HG03354 (cell line): ENCODE measurements at regions not wholly inside any gene's neighbourhood (a gene's known extent, or its start where the extent isn't known, plus 50 kb on each side); places are given as distances from the start of the nearest gene placed in this dataset.
"Not testable (repeated sequence)": the region's sequence is repeated elsewhere in the genome, so short reads cannot be mapped to it uniquely, and the experiment has no call there.

ENCODE experiments used
- ATAC-seq: cut with Tn5 transposase; IDR thresholded peaks from one replicate; pipeline ENCODE4 v1.9.1; 2021; ENCODE audit warnings: mild to moderate bottlenecking; ENCODE audit not compliant: unreplicated experiment, poor library complexity, severe bottlenecking

DNA sequence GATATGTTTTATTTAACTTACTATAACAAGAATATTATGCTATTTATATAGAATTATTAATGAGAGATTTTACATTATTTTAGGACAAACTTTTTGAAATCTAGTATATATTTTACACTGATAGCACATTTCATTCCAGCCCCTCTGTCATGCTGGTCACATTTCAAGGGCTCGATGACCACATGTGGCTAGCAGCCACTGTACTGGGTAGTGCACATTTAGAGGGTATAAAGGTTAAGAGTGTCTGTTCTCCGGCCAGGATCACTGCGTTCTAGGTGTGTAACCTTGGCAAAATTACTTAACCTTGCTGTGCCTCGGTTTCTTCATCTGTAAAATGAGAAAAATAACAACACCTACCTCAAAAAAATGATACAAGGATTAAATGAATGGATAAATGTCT lies 87.2 kb upstream of the TNP1 start:
- ATAC-seq: no peak

DNA sequence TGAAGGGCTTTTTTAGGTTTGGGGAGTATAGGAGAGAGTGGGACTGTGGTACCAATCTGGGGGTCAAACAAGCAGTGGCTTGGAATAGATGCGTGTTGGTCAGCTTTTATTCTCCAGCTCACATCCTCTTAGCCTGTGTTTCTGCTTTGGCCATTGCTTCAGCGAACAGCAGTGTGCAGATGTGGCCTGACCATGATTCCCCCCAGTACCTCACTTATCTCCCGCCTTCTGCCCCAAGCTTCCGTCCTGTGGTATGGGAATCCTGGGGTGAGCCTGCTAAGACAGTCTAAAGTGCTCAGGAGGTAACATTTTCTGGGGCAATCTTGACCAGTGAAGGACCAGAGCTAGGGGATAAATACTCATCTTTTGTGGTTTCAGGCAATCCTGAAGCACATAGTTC lies 84.9 kb upstream of the TNP1 start:
- no peak for ATAC-seq

DNA sequence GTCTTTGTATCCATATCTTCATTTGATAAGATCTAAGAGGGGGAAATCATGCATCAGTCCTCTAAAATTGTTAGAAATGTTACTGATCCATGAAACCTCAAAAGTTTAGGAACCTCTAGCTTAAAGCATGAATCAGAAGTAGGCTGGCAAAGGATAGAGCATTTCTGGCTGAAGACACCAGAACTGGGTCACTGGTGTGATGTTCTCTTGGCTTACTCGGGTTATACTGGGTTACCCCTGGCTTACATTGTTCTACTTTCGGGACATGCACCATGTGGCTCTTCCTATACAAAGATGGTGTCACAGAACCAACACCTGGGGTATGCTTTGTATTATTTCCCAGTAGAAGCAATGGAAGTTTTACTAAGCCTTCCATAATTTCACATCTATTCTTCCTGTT lies 83.2 kb upstream of the TNP1 start:
- ATAC-seq: no peak

GRCh38 chr2:216942465-216942864 lies 82.6 kb upstream of the TNP1 start:
- no peak for ATAC-seq

GRCh38 chr2:216942016-216942415 lies 82.2 kb upstream of the TNP1 start:
- ATAC-seq: no peak

GRCh38 chr2:216936954-216937357 lies 77.1 kb upstream of the TNP1 start:
- ATAC-seq: no peak

- no peak for ATAC-seq
Measured at GRCh38 chr2:216934623-216935022, 74.8 kb upstream of the TNP1 start.

- no peak for ATAC-seq
Measured at GRCh38 chr2:216934151-216934550, 74.3 kb upstream of the TNP1 start.

DNA sequence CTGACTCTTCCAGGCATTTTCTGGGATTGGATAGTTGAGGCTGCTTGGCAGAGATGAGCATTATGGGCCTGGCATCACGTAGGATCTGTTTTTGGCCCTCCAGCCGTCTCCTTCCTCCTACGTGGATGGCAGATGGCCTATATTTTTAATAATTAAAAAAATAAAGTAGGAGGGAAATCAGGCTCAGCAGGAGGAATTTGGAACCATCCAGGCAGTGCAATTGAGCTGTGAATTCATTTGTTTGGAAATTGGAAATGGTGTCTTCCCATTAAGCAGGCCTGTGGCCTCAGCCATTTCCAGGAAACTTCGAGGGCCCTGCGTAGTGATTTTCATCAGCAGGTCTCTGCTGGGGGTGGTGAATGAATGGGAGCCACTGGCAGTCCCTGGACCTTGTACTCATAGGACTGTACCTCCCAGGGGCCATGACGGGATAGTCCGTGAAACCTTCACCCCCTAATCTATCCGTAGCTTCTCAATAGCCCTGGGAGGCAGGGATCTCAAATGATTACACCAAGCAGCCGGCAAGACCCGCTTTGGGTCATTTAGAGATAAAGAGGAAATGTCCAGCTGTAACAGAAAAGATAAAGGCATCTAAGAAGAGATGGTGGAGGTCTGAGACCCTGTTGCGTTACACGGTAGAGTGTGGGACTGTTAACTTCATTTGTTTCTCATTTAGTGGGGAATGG lies 73.1 kb upstream of the TNP1 start:
- no peak for ATAC-seq

DNA sequence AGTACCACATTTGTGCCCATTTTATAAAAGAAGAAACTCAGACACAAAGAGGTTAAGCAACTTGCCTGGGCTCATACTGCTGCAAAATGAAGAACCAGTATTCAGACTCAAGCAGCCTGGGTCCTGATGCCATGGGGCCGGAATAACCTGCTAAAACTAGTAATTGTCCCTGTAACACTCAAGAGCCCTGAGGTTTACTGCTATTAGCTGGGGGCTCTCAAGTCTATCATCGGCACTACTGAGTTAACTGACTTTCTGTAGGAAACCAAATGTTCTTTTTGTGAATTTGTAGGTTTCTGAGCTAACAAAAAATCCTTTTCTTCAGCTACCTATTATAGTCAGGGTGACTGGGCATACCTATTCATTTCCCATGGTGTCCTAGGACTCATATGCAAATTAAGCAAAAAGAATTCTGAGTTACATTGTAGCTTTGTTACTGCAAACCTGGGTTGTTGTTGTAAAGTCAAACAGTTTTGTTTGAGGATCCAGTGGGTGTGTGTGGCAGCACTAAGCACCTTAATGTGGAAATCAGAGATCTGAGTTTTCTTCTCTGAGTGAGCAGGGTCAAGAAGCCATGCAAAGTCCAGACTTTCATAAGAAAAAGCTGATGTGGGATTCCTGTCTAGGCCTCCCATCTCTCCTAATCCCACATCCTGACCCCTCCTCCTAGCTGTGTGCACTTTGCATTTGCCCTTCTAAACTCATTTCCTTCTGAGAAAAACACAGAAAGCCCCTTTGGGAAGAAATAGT lies 72.4 kb upstream of the TNP1 start:
- ATAC-seq: no peak

DNA sequence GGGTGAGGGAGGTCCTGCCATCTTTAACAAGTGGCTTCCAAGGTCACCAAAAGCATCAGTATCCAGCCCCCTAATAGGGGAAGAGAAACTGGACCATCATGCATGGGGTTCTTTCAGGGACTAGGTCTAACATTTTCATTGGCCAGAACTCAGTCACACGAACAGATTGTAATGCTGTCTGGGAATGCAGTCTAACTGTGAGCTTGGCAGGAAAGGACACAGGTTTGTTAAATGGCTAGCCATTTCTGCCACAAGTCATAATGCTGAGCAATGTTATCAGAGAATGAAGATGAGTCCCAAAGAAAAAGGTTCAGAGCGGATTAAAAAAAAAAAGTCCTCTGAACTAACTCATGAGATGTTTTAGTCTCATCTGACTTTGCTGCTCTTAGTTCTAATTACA lies 70.9 kb upstream of the TNP1 start:
- ATAC-seq: no peak

- not testable (repeated sequence) for ATAC-seq
Measured at GRCh38 chr2:216929338-216929737, 69.5 kb upstream of the TNP1 start.

DNA sequence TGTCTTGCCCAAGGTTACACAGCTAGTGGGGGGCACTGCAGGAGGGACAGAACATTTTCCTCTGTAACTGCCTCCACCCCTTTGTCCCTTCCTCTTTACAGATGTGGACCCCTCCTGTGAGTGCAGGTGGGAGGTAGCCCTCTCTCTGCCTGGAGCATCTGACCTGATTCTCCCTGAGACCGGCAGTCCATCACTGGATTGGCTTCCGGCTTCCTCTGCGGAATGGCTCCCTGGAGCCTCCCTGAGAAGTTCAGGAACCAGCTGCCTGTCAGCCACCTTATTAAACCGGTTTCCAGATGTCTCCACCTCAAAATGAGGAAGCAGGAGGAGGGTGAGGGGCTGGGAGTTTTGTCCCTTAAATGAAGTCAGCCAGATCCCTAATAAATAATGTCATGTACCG lies 67.3 kb upstream of the TNP1 start:
- no peak for ATAC-seq

GRCh38 chr2:216925636-216926366 lies 65.9 kb upstream of the TNP1 start:
- no peak for ATAC-seq

- ATAC-seq: no peak
Measured at GRCh38 chr2:216925006-216925405, 65.1 kb upstream of the TNP1 start.

DNA sequence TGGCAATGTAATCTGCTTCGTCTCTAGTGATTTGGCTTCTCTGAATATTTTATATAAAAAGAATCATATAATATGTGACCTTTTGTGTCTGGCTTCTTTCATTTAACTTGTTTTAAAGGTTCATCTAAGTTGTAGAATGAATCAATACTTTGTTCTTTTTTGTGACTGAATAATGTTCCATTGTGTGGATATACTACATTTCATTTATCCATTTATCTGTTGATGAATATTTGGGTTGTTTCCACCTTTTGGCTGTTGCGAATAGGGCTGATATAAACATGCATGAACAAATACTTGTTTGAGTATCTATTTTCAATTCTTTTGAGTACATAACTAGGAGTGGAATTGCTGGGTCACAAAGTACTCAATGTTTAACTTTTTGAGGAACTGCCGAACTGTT lies 63.8 kb upstream of the TNP1 start:
- ATAC-seq: no peak

- peak; percentile 87 for ATAC-seq
Measured at GRCh38 chr2:216922175-216922780, 62.4 kb upstream of the TNP1 start.

- no peak for ATAC-seq
Measured at GRCh38 chr2:216920937-216921456, 61.1 kb upstream of the TNP1 start.

DNA sequence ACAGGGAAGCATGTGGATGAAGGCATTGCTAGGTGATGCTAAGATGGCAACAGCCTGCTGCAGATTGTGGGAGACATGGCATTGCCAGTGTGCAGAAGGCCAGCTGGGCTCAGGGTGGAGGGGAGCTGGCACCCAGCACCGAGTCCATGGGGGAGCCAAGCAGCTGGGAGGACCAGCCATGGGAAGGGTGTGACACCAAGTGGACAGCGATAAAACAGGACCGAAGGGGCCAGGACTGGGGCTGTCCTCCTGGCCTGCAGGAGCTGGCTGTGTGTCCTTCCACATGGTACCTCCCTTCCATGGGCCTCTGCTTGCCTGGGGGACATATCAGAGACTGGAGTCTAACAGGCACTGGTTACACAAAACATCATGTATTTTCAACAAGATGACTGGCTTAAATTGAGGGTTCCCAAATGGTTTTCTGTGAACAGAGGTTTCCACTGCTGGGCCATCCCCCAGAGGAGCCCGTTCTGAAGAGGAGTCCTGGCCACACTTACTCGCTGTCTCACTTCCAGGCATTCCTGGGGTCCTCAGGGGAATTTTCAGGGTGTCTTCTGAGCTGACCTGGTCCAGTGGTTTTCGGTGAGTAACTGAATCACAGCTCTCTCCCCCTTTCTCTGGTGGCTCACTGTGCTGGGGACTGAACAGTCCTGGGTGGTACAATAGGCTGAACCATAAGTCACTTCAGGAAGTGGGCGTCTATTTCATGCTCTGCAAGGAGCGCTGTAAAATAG lies 60.4 kb upstream of the TNP1 start:
- ATAC-seq: no peak
